SHP77 treated with DMSO at 0.1 percent for 48 hours (cell line): ENCODE measurements at regions not wholly inside any gene's neighbourhood (a gene's known extent, or its start where the extent isn't known, plus 50 kb on each side); places are given as distances from the start of the nearest gene placed in this dataset.
"Not testable (repeated sequence)": the region's sequence is repeated elsewhere in the genome, so short reads cannot be mapped to it uniquely, and the experiment has no call there.

ENCODE experiments used
- DNase-seq: peaks from one replicate; lab custom pipeline; 2025; lab: John Stamatoyannopoulos, UW

- DNase-seq: not testable (repeated sequence)
Measured at GRCh38 chr13:44704811-44705210, 128.7 kb upstream of the TSC22D1 start.

GRCh38 chr13:44703371-44703770 lies 127.2 kb upstream of the TSC22D1 start:
- no peak for DNase-seq

GRCh38 chr13:44698066-44698465 lies 121.9 kb upstream of the TSC22D1 start:
- DNase-seq: no peak

GRCh38 chr13:44697058-44697457 lies 120.9 kb upstream of the TSC22D1 start:
- no peak for DNase-seq

- no peak for DNase-seq
Measured at GRCh38 chr13:44695520-44695919, 119.4 kb upstream of the TSC22D1 start.

- no peak for DNase-seq
Measured at GRCh38 chr13:44694842-44695241, 118.7 kb upstream of the TSC22D1 start.

- no peak for DNase-seq
Measured at GRCh38 chr13:44694291-44694690, 118.2 kb upstream of the TSC22D1 start.

GRCh38 chr13:44693156-44693764 lies 117.1 kb upstream of the TSC22D1 start:
- no peak for DNase-seq

- no peak for DNase-seq
Measured at GRCh38 chr13:44692173-44692713, 116.1 kb upstream of the TSC22D1 start.

GRCh38 chr13:44690376-44690775 lies 114.2 kb upstream of the TSC22D1 start:
- DNase-seq: no peak

GRCh38 chr13:44688652-44689051 lies 112.5 kb upstream of the TSC22D1 start:
- no peak for DNase-seq

- DNase-seq: no peak
Measured at GRCh38 chr13:44686531-44686934, 110.4 kb upstream of the TSC22D1 start.

GRCh38 chr13:44685641-44686040 lies 109.5 kb upstream of the TSC22D1 start:
- no peak for DNase-seq

- not testable (repeated sequence) for DNase-seq
Measured at GRCh38 chr13:44682416-44682815, 106.3 kb upstream of the TSC22D1 start.

GRCh38 chr13:44680746-44681355 lies 104.7 kb upstream of the TSC22D1 start:
- DNase-seq: no peak

- DNase-seq: no peak
Measured at GRCh38 chr13:44679597-44679996, 103.5 kb upstream of the TSC22D1 start.

- no peak for DNase-seq
Measured at GRCh38 chr13:44678197-44678596, 102.1 kb upstream of the TSC22D1 start.

GRCh38 chr13:44676534-44676933 lies 100.4 kb upstream of the TSC22D1 start:
- no peak for DNase-seq

- DNase-seq: no peak
Measured at GRCh38 chr13:44669534-44669933, 93.4 kb upstream of the TSC22D1 start.

- DNase-seq: no peak
Measured at GRCh38 chr13:44668688-44669087, 92.6 kb upstream of the TSC22D1 start.

GRCh38 chr13:44667943-44668342 lies 91.8 kb upstream of the TSC22D1 start:
- no peak for DNase-seq

GRCh38 chr13:44666538-44666937 lies 90.4 kb upstream of the TSC22D1 start:
- not testable (repeated sequence) for DNase-seq

- DNase-seq: no peak
Measured at GRCh38 chr13:44664308-44664707, 88.2 kb upstream of the TSC22D1 start.

- DNase-seq: no peak
Measured at GRCh38 chr13:44662515-44662914, 86.4 kb upstream of the TSC22D1 start.
